WERI-Rb-1 (cell line): ENCODE measurements at regions not wholly inside any gene's neighbourhood (a gene's known extent, or its start where the extent isn't known, plus 50 kb on each side); places are given as distances from the start of the nearest gene placed in this dataset.

Experiments used
- DNase-seq: peaks from one replicate; pipeline ENCODE4 v3.0.0-alpha.2; 2020
- H3K27ac ChIP-seq: fragments of 250-450 bp; sonication (Bioruptor Pico); 2 replicates; pipeline ENCODE4 v1.5.1; 2020; ENCODE audit warnings: mild to moderate bottlenecking, moderate library complexity
- H3K27me3 ChIP-seq: fragments of 250-450 bp; sonication (Bioruptor Pico); 2 replicates; pipeline ENCODE4 v1.5.1; 2021; ENCODE audit warnings: mild to moderate bottlenecking, low read depth, moderate library complexity; ENCODE audit not compliant: insufficient read depth, severe bottlenecking
- H3K36me3 ChIP-seq: fragments of 250-450 bp; sonication (Bioruptor Pico); 2 replicates; pipeline ENCODE4 v1.5.1; 2020; ENCODE audit warnings: mild to moderate bottlenecking, moderate library complexity
- H3K4me3 ChIP-seq: 2 replicates; pipeline ENCODE4 v1.5.1; 2011; ENCODE audit warnings: low read depth, mild to moderate bottlenecking, control low read depth, low read length
- H3K9me3 ChIP-seq: fragments of 250-450 bp; sonication (Bioruptor Pico); 2 replicates; pipeline ENCODE4 v1.5.1; 2021; ENCODE audit warnings: mild to moderate bottlenecking, moderate library complexity; ENCODE audit not compliant: severe bottlenecking
- CTCF ChIP-seq: IDR thresholded peaks from 2 replicates; pipeline ENCODE4 v1.5.1; 2011; ENCODE audit warnings: low read depth, mild to moderate bottlenecking, control low read depth, inconsistent platforms, low read length

GRCh38 chr4:57172065-57172464 lies 61.9 kb upstream of the IGFBP7 start:
- H3K4me3 ChIP-seq: no peak overlapping the region
- no peak overlapping the region for H3K27ac ChIP-seq
- H3K36me3 ChIP-seq: no peaks in the 10 kb centered on the region
- no peak for DNase-seq
- TF ChIP-seq CTCF: no peak
- H3K9me3 ChIP-seq: no peaks in the 10 kb centered on the region
- no peaks in the 10 kb centered on the region for H3K27me3 ChIP-seq

- no peaks in the 10 kb centered on the region for H3K27me3 ChIP-seq
- DNase-seq: no peak
- no peak overlapping the region for H3K4me3 ChIP-seq
- H3K36me3 ChIP-seq: no peaks in the 10 kb centered on the region
- TF ChIP-seq CTCF: no peak
- H3K27ac ChIP-seq: no peak overlapping the region
- no peaks in the 10 kb centered on the region for H3K9me3 ChIP-seq
Observed at GRCh38 chr4:57168982-57169381, 58.8 kb upstream of the IGFBP7 start.

GRCh38 chr4:57163530-57164459 lies 53.6 kb upstream of the IGFBP7 start:
- Histone ChIP-seq H3K4me3 (peak overlapping the region; percentile 90), H3K9me3 (no peaks in the 10 kb centered on the region), H3K27me3 (no peaks in the 10 kb centered on the region), H3K36me3 (no peaks in the 10 kb centered on the region), H3K27ac (peak overlapping the region; percentile 77)
- DNase-seq: peak; percentile 81
- TF ChIP-seq CTCF: peak; percentile 95

GRCh38 chr4:57162499-57163019 lies 52.4 kb upstream of the IGFBP7 start:
- no peaks in the 10 kb centered on the region for H3K36me3 ChIP-seq
- no peak for TF ChIP-seq CTCF
- no peak overlapping the region for H3K4me3 ChIP-seq
- no peaks in the 10 kb centered on the region for H3K27me3 ChIP-seq
- H3K27ac ChIP-seq: no peak overlapping the region
- DNase-seq: no peak
- no peaks in the 10 kb centered on the region for H3K9me3 ChIP-seq
